ENCODE measurements at regions not wholly inside any gene's neighbourhood (a gene's known extent, or its start where the extent isn't known, plus 50 kb on each side); places are given as distances from the start of the nearest gene placed in this dataset.

DNA sequence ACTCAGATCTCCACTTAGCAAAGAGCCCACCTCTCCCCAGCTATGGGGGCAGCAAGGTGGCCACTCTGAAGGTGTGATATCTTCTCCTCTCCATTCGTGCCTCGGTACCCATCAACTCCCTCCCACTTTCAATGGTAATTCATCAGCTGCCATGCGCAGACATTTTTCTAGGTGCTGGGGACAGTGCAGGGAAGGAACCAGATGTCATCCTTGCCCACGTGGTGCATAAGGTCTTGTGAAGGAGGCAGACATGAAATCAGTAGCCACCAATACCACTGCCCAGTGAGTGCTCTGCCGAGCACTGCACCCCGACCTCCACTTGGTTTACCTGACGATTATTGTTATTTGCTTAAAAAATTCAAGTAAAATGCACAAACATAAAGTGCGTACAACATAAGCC is 76.3 kb upstream of the CSF3R start:
- no peaks in the 10 kb centered on the region for H3K9me3 ChIP-seq (ENCODE audit: control insufficient read depth, insufficient read depth, low read length)
- Mint-ChIP-seq H3K27ac (no peak overlapping the region), H3K36me3 (no peaks in the 10 kb centered on the region), H3K4me1 (no peaks in the 10 kb centered on the region), H3K4me3 (no peak overlapping the region), H3K27me3 (ENCODE audit: low read depth in 2 of 2) (peaks cover 13 to 20% of the 10 kb centered on the region in 2 donors), H3K9me3 (no peaks in the 10 kb centered on the region)
- no peak overlapping the region for H3K4me3 ChIP-seq (ENCODE audit: low read length)
- no peaks in the 10 kb centered on the region for H3K27me3 ChIP-seq (ENCODE audit: control insufficient read depth, insufficient read depth, low read length)
- ATAC-seq (no peak), DNase-seq (no peak)
- intact Hi-C loops (cut with micrococcal nuclease): no loop called here
- WGBS (ENCODE audit: insufficient coverage): 79% methylated on average over 8 of the region's 8 CpGs
- no peak for TF ChIP-seq CTCF (IDR thresholded peaks at IDR 0.05)
- no peaks in the 10 kb centered on the region for H3K4me1 ChIP-seq (ENCODE audit: control insufficient read depth, insufficient read depth, low read length)
- H3K36me3 ChIP-seq (ENCODE audit: control insufficient read depth, insufficient read depth, low read length): no peaks in the 10 kb centered on the region
- H3K27ac ChIP-seq (ENCODE audit: low read length): no peak overlapping the region

DNA sequence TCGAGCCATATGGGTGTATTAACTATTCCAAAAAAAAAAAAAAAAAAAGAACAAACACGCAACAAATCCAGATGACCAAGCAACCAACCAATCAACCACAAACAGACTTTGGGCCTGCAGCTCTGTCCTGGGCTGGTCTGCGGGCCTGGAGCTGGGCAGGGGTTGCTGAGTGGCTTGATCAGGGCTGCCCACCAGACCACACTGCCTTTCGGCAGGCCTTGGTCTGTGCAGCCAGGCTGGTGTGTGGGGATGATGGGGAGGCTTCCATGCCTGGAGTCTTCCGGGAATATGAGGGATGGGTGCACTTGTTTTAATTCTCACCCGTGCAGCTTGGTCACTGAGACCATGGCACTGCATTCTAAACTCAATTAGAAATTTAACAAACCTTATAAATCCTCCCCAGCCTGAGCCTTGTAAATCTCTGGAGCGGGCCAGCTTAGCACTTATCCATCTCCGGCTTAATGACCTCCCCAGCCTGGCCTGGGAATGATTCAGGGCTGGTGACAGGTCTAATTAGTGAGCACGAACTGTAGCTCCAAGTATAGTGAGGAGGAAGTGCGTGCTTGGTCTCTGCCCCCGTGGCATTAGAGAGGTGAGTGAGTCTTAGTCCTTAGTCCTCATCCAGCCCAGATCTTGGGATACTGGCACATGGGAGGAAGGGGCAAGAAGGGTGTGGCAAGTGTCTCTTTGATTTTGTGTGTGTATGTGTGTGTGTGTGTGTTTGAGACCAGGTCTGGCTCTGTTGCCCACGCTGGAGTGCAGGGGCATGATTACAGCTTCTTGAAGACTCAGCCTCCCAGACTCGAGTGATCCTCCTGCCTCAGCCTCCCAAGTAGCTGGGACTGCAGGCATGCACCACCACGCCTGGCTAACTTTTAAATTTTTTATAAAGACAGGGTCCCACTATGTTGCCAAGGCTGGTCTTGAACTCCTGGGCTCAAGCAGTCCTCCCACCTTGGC is 74.6 kb upstream of the CSF3R start:
- H3K27me3 Mint-ChIP-seq (ENCODE audit: low read depth in 2 of 2): peaks cover 26 to 37% of the 10 kb centered on the region in 2 donors
- intact Hi-C loops (cut with micrococcal nuclease): no loop called here
- 76% methylated on average over 11 of the region's 14 CpGs for WGBS (ENCODE audit: insufficient coverage)
- no peak overlapping the region for H3K4me3 Mint-ChIP-seq
- peaks cover 7% of the 10 kb centered on the region for H3K27me3 ChIP-seq (ENCODE audit: control insufficient read depth, insufficient read depth, low read length)
- ATAC-seq (no peak), DNase-seq (no peak)
- H3K9me3 ChIP-seq (ENCODE audit: control insufficient read depth, insufficient read depth, low read length): no peaks in the 10 kb centered on the region
- no peaks in the 10 kb centered on the region for H3K36me3 Mint-ChIP-seq
- no peak overlapping the region for H3K27ac ChIP-seq (ENCODE audit: low read length)
- H3K4me3 ChIP-seq (ENCODE audit: low read length): no peak overlapping the region
- H3K36me3 ChIP-seq (ENCODE audit: control insufficient read depth, insufficient read depth, low read length): no peaks in the 10 kb centered on the region
- H3K4me1 ChIP-seq (ENCODE audit: control insufficient read depth, insufficient read depth, low read length): no peaks in the 10 kb centered on the region
- peaks cover 4 to 5% of the 10 kb centered on the region in 2 donors for H3K4me1 Mint-ChIP-seq
- no peak overlapping the region for H3K27ac Mint-ChIP-seq
- TF ChIP-seq CTCF (IDR thresholded peaks at IDR 0.05): no peak
- H3K9me3 Mint-ChIP-seq: no peaks in the 10 kb centered on the region

DNA sequence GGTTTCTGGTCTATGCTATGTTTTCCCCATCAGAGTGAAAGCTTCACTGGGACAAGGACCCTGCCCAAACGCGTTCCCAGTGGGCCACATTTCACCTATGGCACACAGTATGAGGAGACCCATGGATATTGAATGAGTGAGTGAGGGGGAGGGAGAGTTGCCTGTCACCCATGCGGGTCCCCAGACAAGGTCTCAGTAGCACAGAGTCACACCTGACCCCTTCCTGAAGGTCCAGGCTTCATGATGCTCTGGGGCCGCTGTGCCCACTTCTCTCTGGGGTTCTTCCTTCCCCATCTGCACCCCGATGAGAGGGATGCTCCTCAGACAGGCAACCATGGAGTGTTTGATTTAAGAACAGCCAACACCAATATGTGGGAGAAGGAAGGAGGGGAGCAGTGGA is 72.3 kb upstream of the CSF3R start:
- H3K27ac Mint-ChIP-seq: no peak overlapping the region
- peaks cover 32 to 54% of the 10 kb centered on the region in 2 donors for H3K27me3 Mint-ChIP-seq (ENCODE audit: low read depth in 2 of 2)
- Histone ChIP-seq H3K27me3 (ENCODE audit: control insufficient read depth, insufficient read depth, low read length) (peaks cover 7% of the 10 kb centered on the region), H3K4me3 (ENCODE audit: low read length) (no peak overlapping the region), H3K27ac (ENCODE audit: low read length) (no peak overlapping the region), H3K4me1 (ENCODE audit: control insufficient read depth, insufficient read depth, low read length) (no peaks in the 10 kb centered on the region), H3K36me3 (ENCODE audit: control insufficient read depth, insufficient read depth, low read length) (no peaks in the 10 kb centered on the region), H3K9me3 (ENCODE audit: control insufficient read depth, insufficient read depth, low read length) (no peaks in the 10 kb centered on the region)
- WGBS (ENCODE audit: insufficient coverage): 85% methylated on average over 4 of the region's 5 CpGs
- H3K4me1 Mint-ChIP-seq: peaks cover 4 to 5% of the 10 kb centered on the region in 2 donors
- intact Hi-C loops (cut with micrococcal nuclease): no loop called here
- no peak overlapping the region for H3K4me3 Mint-ChIP-seq
- no peaks in the 10 kb centered on the region for H3K36me3 Mint-ChIP-seq
- H3K9me3 Mint-ChIP-seq: no peaks in the 10 kb centered on the region
- ATAC-seq (no peak), DNase-seq (no peak)
- TF ChIP-seq CTCF (IDR thresholded peaks at IDR 0.05): no peak

GRCh38 chr1:36554323-36554628 is 71.6 kb upstream of the CSF3R start:
- no peak overlapping the region for H3K4me3 ChIP-seq (ENCODE audit: low read length)
- Mint-ChIP-seq H3K4me3 (no peak overlapping the region), H3K27ac (no peak overlapping the region), H3K4me1 (peaks cover 4 to 5% of the 10 kb centered on the region in 2 donors), H3K9me3 (no peaks in the 10 kb centered on the region), H3K36me3 (no peaks in the 10 kb centered on the region), H3K27me3 (ENCODE audit: low read depth in 2 of 2) (peaks cover 32 to 51% of the 10 kb centered on the region in 2 donors)
- peaks cover 7% of the 10 kb centered on the region for H3K27me3 ChIP-seq (ENCODE audit: control insufficient read depth, insufficient read depth, low read length)
- no peak for TF ChIP-seq CTCF (IDR thresholded peaks at IDR 0.05)
- H3K4me1 ChIP-seq (ENCODE audit: control insufficient read depth, insufficient read depth, low read length): no peaks in the 10 kb centered on the region
- no peaks in the 10 kb centered on the region for H3K9me3 ChIP-seq (ENCODE audit: control insufficient read depth, insufficient read depth, low read length)
- DNase-seq (no peak), ATAC-seq (no peak)
- 76% methylated on average over 4 of the region's 4 CpGs for WGBS (ENCODE audit: insufficient coverage)
- no peaks in the 10 kb centered on the region for H3K36me3 ChIP-seq (ENCODE audit: control insufficient read depth, insufficient read depth, low read length)
- no peak overlapping the region for H3K27ac ChIP-seq (ENCODE audit: low read length)
- intact Hi-C loops (cut with micrococcal nuclease): no loop called here

Measured in natural killer cell (primary cell).